ENCODE measurements at regions not wholly inside any gene's neighbourhood (a gene's known extent, or its start where the extent isn't known, plus 50 kb on each side); places are given as distances from the start of the nearest gene placed in this dataset.
"Not testable (repeated sequence)": the region's sequence is repeated elsewhere in the genome, so short reads cannot be mapped to it uniquely, and the experiment has no call there.

DNA sequence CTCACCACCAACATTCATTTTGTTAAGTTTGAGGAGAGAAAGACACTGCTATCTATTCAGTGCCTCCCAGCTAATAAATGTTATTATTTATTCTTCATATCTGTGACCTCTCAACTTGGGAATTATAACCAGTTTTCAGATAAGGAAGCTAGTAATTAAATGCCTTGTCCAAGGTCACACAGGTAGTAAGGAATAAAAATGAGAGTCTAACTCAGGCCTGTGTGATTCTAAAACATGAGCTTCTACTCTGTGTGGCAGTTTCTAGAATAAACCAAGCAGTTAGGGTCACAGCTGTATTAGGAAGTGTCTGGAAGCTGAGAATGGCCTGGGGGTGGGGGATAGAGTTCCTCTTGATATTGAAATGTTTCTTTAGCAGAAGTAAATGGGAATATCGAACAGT, 137.8 kb upstream of the LRATD1 start:
- H3K4me1 Mint-ChIP-seq (ENCODE audit: low read depth): no peaks in the 10 kb centered on the region
- no peaks in the 10 kb centered on the region for H3K9me3 Mint-ChIP-seq (ENCODE audit: low read depth)
- H3K27ac Mint-ChIP-seq: no peak overlapping the region
- H3K4me3 Mint-ChIP-seq: no peak overlapping the region
- no peaks in the 10 kb centered on the region for H3K36me3 Mint-ChIP-seq
- no peaks in the 10 kb centered on the region for H3K27me3 Mint-ChIP-seq

DNA sequence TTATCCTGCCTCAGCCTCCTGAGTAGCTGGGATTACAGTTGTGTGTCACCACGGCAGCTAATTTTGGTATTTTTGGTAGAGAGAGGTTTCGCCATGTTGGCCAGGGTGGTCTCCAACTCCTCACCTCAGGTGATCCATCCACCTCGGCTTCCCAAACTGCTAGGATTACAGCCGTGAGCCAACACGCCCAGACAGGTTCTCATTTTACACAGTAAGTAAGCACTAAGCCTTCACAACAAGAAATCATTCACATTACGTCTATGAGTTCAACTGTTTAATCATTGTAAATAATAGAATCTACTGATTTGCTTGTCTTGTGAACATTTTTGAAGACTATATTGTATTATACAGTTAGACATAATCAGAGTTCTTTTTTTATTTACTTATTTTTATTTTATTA, 131.5 kb upstream of the LRATD1 start:
- Mint-ChIP-seq H3K36me3 (no peaks in the 10 kb centered on the region), H3K27ac (no peak overlapping the region), H3K27me3 (no peaks in the 10 kb centered on the region), H3K9me3 (ENCODE audit: low read depth) (no peaks in the 10 kb centered on the region), H3K4me3 (no peak overlapping the region), H3K4me1 (ENCODE audit: low read depth) (no peaks in the 10 kb centered on the region)

DNA sequence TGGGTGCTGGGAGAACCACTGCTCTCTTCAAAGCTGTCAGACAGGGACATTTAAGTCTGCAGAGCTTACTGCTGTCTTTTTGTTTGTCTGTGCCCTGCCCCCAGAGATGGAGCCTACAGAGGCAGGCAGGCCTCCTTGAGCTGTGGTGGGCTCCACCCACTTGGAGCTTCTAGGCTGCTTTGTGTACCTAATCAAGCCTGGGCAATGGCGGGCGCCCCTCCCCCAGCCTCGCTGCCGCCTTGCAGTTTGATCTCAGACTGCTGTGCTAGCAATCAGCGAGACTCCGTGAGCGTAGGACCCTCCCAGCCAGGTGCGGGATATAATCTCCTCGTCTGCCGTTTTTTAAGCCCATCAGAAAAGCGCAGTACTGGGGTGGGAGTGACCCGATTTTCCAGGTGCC, 125.6 kb upstream of the LRATD1 start:
- not testable (repeated sequence) for H3K4me1 Mint-ChIP-seq (ENCODE audit: low read depth); H3K27me3 Mint-ChIP-seq; H3K36me3 Mint-ChIP-seq; H3K4me3 Mint-ChIP-seq; H3K27ac Mint-ChIP-seq; H3K9me3 Mint-ChIP-seq (ENCODE audit: low read depth)

DNA sequence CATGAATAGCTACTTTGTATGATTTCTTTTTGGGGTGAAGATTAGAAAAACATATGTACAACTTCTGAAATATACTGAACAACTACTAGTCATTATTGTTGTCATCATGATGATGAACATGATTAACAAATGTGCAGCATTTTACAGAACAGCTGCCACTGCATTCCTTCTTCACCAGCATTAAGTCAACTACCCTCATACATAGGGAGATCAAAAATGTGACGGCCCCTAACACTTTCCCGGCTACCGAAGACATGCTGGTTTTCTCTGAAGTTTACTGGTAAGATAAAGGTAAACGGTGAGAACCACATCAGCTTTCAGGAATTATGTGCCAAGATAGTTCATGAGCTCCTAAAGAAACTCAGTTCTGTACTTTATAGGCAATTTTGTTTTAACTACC, 121.0 kb upstream of the LRATD1 start:
- no peak overlapping the region for H3K27ac Mint-ChIP-seq
- no peaks in the 10 kb centered on the region for H3K4me1 Mint-ChIP-seq (ENCODE audit: low read depth)
- no peak overlapping the region for H3K4me3 Mint-ChIP-seq
- no peaks in the 10 kb centered on the region for H3K27me3 Mint-ChIP-seq
- no peaks in the 10 kb centered on the region for H3K9me3 Mint-ChIP-seq (ENCODE audit: low read depth)
- no peaks in the 10 kb centered on the region for H3K36me3 Mint-ChIP-seq

DNA sequence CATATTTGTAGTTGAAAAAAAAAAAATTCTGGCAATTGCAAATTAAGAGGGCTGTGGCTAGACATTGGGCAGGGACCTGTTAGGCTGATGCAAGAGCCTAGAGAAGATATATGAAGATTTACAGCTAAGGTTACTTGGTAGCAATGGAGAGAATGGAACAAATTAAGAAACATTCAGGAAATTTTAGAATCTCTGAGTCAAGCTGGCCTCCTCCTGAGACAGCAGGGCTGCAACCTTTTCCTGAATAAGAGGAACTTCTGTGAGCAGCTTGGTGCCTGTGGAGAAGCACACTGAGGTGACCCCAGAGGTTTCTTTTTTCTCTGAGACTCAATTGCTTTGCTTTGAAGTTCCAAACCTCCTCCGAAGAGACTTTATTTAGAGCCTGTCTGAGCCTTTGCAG, 118.6 kb upstream of the LRATD1 start:
- H3K27me3 Mint-ChIP-seq: no peaks in the 10 kb centered on the region
- no peaks in the 10 kb centered on the region for H3K9me3 Mint-ChIP-seq (ENCODE audit: low read depth)
- H3K4me1 Mint-ChIP-seq (ENCODE audit: low read depth): no peaks in the 10 kb centered on the region
- H3K27ac Mint-ChIP-seq: no peak overlapping the region
- H3K36me3 Mint-ChIP-seq: no peaks in the 10 kb centered on the region
- no peak overlapping the region for H3K4me3 Mint-ChIP-seq

DNA sequence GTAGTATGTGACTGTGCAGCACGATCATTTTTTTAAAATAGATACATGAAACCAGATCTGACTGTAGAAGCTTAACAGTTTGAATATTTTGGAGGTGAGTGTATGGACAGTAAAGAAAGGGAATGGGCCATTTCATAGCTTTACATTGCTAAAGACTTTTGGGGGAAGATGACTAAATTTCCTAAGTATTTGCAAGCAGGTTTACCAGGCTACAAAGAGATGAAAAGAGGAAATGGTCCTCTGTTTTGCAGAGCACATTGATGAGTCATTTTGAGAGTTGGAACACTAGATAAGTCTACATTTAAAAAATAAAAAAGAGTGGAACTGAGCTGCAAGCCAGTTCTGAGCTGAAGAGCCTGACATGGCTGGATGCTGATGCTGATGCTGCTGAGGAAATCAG, 115.7 kb upstream of the LRATD1 start:
- Mint-ChIP-seq H3K4me3 (no peak overlapping the region), H3K27me3 (no peaks in the 10 kb centered on the region), H3K4me1 (ENCODE audit: low read depth) (no peaks in the 10 kb centered on the region), H3K9me3 (ENCODE audit: low read depth) (no peaks in the 10 kb centered on the region), H3K27ac (no peak overlapping the region), H3K36me3 (no peaks in the 10 kb centered on the region)

DNA sequence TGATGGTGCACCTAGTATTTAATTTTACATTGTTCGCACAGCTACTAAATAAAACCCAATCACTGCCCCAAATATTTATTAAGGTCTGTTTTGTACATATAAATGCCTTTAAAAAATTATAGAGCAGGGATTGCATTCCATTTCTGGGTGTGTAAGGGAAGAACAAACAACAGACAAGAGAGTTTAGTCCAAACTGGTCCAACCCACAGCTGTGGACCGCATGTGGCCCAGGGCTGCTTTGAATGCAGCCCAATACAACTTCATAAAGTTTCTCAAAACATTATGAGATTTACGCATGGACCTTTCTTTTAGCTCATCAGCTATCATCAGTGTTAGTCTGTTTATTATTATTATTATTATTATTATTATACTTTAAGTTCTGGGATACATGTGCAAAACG, 114.8 kb upstream of the LRATD1 start:
- H3K36me3 Mint-ChIP-seq: no peaks in the 10 kb centered on the region
- H3K9me3 Mint-ChIP-seq (ENCODE audit: low read depth): no peaks in the 10 kb centered on the region
- H3K27me3 Mint-ChIP-seq: no peaks in the 10 kb centered on the region
- H3K4me3 Mint-ChIP-seq: no peak overlapping the region
- no peak overlapping the region for H3K27ac Mint-ChIP-seq
- H3K4me1 Mint-ChIP-seq (ENCODE audit: low read depth): no peaks in the 10 kb centered on the region

DNA sequence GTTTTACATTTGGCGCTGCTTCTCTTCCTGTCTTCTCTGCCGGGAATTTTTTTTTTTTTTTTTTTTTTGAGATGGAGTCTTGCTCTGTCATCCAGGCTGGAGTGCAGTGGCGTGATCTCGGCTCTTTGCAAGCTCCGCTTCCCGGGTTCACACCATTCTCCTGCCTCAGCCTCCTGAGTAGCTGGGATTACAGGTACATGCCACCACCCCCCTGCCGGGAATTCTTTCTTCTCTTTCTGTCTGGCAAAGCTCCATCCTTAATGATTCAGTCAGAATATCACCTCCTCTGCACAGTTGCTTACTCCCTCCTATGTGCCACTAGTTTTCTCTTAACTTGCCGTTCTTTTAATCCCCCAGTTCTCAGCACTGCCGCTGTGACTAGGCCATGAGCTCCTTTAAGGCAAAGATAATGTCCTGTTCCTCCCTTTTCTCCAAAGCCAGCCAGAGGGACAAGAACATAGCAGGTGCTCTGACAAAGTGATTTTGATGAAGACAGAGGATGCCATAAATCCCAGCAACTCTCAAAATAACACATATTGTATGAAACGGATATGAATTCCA, 112.1 kb upstream of the LRATD1 start:
- no peaks in the 10 kb centered on the region for H3K9me3 Mint-ChIP-seq (ENCODE audit: low read depth)
- no peaks in the 10 kb centered on the region for H3K36me3 Mint-ChIP-seq
- no peaks in the 10 kb centered on the region for H3K4me1 Mint-ChIP-seq (ENCODE audit: low read depth)
- H3K27ac Mint-ChIP-seq: no peak overlapping the region
- H3K4me3 Mint-ChIP-seq: no peak overlapping the region
- no peaks in the 10 kb centered on the region for H3K27me3 Mint-ChIP-seq

DNA sequence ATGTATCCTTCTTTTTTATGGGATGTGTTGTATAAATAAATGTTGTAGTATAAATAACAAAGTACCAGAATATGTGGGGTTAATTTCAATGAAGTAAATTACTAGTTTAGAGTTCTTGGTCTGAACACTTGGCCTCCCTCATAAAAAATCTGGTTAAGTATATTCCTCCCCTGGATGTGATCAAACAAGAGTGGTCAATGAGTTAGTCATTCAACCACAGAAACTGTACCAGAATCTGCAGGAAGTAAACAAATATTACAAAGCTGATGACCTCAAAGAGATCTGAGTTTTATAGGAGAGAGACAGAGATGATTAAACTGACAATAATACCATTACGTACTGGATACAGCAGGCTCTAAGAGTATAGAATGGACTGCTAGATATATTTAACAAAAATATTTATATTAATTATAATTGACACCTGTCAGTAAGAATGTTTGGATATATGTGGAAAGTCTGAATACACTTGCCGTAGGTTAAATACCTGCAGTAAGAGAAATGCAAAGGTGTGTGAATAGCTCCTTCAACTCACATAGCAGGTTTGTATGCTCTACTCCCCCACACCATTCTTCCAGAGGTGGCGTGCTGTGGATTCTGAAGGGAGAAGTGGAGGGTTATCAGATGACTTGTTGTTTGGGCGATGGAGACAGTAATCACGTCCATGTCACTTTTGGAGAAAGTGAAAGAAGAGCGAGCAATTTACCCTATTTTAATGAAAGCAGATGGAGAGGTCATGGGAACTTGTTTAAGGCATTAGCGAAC, 108.3 kb upstream of the LRATD1 start:
- Mint-ChIP-seq H3K27me3 (no peaks in the 10 kb centered on the region), H3K27ac (no peak overlapping the region), H3K4me1 (ENCODE audit: low read depth) (no peaks in the 10 kb centered on the region), H3K9me3 (ENCODE audit: low read depth) (no peaks in the 10 kb centered on the region), H3K4me3 (no peak overlapping the region), H3K36me3 (no peaks in the 10 kb centered on the region)

DNA sequence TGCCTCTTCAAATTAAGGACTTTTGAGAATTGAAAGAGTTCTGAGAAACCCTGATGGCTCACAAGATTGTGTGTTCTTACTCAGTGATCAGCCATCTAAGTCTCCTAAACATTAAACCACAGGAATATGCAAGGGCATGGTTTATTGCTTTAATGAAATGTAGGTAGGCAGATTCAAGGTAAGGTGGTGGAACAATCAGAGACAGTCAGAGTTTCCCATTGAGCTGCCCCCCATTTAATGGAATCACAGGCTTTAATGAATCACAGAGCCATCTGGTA, 107.8 kb upstream of the LRATD1 start:
- no peak overlapping the region for H3K4me3 Mint-ChIP-seq
- H3K36me3 Mint-ChIP-seq: no peaks in the 10 kb centered on the region
- H3K27me3 Mint-ChIP-seq: no peaks in the 10 kb centered on the region

DNA sequence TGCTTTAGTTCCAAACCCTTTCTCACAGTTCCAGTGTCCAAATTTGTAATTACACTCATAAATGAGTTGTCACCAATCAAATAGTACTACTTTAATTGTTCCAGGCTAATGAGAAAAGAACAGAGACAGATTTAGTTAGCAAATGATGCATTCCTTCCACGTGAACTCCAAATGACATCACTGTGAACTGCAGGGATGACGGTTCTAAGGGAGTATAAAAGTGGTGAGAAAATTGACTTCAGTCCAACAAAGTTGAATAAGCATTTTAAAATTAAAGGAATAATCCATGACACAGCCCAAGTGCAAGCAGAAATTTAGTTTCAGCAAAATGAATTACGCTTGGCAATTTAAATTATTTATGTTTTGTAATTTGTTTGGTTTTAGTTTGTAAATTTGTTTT, 102.0 kb upstream of the LRATD1 start:
- Mint-ChIP-seq H3K36me3 (no peaks in the 10 kb centered on the region), H3K27me3 (no peaks in the 10 kb centered on the region), H3K4me3 (no peak overlapping the region), H3K27ac (no peak overlapping the region), H3K9me3 (ENCODE audit: low read depth) (no peaks in the 10 kb centered on the region), H3K4me1 (ENCODE audit: low read depth) (no peaks in the 10 kb centered on the region)

More for the DNA sequence above, 107.8 kb upstream of the LRATD1 start:
- H3K9me3 Mint-ChIP-seq (ENCODE audit: low read depth): no peaks in the 10 kb centered on the region
- no peaks in the 10 kb centered on the region for H3K4me1 Mint-ChIP-seq (ENCODE audit: low read depth)
- H3K27ac Mint-ChIP-seq: no peak overlapping the region

DNA sequence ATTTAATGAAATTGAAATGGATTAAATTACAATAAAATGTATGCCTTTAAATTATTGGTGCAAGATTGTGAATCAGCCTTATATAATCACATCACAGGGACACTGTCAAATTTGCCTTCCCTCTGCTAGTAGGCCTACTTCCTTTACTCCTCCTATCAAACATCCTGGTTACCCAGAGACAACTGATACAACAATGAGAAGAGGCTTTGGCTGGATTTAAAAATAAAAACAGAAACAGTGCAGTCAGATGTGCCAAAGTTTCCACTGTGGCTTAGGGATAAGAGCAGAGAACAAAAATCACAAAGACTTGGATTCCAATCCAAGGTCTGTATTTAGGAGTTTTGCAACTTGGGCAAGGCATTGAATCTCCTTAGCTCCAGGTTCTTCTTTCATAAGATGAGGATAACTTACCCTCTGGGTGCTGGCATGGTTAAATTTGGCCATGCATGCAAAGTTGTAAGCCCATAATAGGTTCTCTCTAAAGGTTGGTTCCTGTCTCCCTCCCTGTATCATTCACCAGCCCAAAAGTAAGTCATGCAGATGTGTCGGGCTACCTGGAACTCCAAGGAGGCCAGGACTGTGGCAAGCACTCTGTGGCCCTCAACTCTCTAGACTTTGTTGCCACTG, 99.3 kb upstream of the LRATD1 start:
- Mint-ChIP-seq H3K4me3 (no peak overlapping the region), H3K4me1 (ENCODE audit: low read depth) (no peaks in the 10 kb centered on the region), H3K27me3 (no peaks in the 10 kb centered on the region), H3K27ac (no peak overlapping the region), H3K9me3 (ENCODE audit: low read depth) (no peaks in the 10 kb centered on the region), H3K36me3 (no peaks in the 10 kb centered on the region)

DNA sequence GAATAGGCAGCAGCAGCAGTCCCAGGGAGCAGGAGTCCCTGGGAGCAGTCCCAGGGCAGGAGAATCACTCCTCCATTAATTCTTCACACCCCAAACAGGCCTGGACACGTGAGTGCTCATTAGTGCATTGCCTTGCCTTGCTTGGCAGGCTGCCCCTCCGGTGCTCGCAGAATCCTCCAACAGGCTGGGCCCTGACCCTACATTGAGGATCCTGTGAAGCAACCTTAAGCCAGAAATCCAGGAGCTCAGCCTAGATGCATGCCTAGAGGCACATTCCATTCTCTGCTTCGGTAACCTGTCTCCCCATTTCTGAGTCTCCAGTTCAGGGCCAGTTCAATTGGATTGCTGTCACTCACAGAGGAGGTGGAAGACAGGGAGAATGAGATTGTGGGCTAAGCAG, 97.4 kb upstream of the LRATD1 start:
- no peaks in the 10 kb centered on the region for H3K9me3 Mint-ChIP-seq (ENCODE audit: low read depth)
- H3K4me3 Mint-ChIP-seq: no peak overlapping the region
- no peaks in the 10 kb centered on the region for H3K27me3 Mint-ChIP-seq
- no peaks in the 10 kb centered on the region for H3K36me3 Mint-ChIP-seq
- H3K27ac Mint-ChIP-seq: no peak overlapping the region
- no peaks in the 10 kb centered on the region for H3K4me1 Mint-ChIP-seq (ENCODE audit: low read depth)

DNA sequence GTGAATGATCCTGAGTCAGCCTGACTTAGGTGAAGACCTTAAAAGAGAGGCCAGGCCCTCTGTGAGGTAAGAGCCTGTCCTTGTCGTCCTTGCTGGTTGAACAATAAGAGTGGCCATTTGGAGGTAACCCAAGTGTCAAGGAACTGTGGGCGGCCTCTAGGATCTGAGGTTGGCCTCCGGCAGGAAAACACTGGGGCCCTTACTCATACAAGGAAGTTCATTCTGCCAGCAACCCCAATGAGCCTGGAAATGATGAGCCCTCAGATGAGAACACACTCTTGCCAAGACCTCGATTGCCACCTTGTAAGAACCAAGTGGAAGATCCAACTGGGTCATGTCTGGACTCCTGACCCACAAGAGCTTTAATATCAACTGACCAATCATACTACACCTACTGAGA, 95.5 kb upstream of the LRATD1 start:
- no peaks in the 10 kb centered on the region for H3K27me3 Mint-ChIP-seq
- no peak overlapping the region for H3K27ac Mint-ChIP-seq
- H3K9me3 Mint-ChIP-seq (ENCODE audit: low read depth): no peaks in the 10 kb centered on the region
- no peaks in the 10 kb centered on the region for H3K4me1 Mint-ChIP-seq (ENCODE audit: low read depth)
- no peak overlapping the region for H3K4me3 Mint-ChIP-seq
- H3K36me3 Mint-ChIP-seq: no peaks in the 10 kb centered on the region

DNA sequence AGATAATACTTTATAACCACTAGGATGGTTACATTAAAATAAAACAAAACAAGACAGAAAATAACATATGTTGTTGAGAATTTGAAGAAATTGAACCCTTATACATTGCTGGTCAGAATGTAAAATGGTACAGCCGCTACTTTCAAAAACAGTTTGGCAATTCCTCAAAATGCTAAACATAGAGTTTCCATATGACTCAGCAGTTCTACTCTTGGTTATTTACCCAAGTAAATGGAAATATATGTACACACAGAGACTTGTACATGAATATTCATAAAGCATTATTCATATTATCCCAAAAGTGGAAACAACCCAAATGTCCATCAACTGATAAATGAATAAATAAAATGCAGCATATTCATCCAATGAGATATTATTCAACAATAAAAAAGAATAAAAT, 92.5 kb upstream of the LRATD1 start:
- Mint-ChIP-seq H3K27ac (no peak overlapping the region), H3K36me3 (no peaks in the 10 kb centered on the region), H3K9me3 (ENCODE audit: low read depth) (no peaks in the 10 kb centered on the region), H3K4me1 (ENCODE audit: low read depth) (no peaks in the 10 kb centered on the region), H3K27me3 (no peaks in the 10 kb centered on the region), H3K4me3 (no peak overlapping the region)

DNA sequence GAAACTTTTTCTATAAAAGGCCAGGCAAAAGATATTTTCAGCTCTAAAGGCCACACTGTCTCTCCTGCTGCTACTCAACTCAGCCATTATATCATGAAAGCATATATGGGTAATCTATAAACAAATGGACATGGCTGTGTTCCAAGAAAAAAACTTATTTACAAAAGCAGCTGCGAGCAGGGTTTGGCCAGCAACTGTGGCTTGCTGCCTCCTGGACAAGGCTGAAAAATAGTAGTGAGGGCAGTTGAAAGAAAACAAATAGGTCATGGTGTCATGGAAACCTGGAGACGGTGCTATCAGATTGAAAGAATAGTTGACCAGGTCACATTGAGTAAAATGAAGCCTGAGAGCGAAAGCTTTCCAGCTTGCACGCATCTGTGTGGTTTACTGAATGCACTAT, 89.2 kb upstream of the LRATD1 start:
- H3K4me1 Mint-ChIP-seq (ENCODE audit: low read depth): no peaks in the 10 kb centered on the region
- H3K36me3 Mint-ChIP-seq: no peaks in the 10 kb centered on the region
- no peaks in the 10 kb centered on the region for H3K9me3 Mint-ChIP-seq (ENCODE audit: low read depth)
- H3K27me3 Mint-ChIP-seq: no peaks in the 10 kb centered on the region
- no peak overlapping the region for H3K4me3 Mint-ChIP-seq
- no peak overlapping the region for H3K27ac Mint-ChIP-seq

All from activated naive CD8-positive, alpha-beta T cell (primary cell).